Activated CD4-positive, alpha-beta T cell treated with anti-CD3 and anti-CD28 coated beads, Interleukin-2, amount 10 ng/mL, durations not matched to agents 7 days and 5 days (primary cell): ENCODE measurements at regions not wholly inside any gene's neighbourhood (a gene's known extent, or its start where the extent isn't known, plus 50 kb on each side); places are given as distances from the start of the nearest gene placed in this dataset.

Experiments used
- CTCF ChIA-PET: fragments of 350-600 bp; sonication (Branson Sonifier 250); formaldehyde crosslinking; loops from one replicate; lab custom pipeline; 2021; ENCODE audit warnings: antibody characterized with exemption; lab: Charles Lee
- POLR2A ChIA-PET: fragments of 350-600 bp; sonication (Branson Sonifier 250); formaldehyde crosslinking; loops from one replicate; lab custom pipeline; 2021; ENCODE audit warnings: antibody characterized with exemption; lab: Charles Lee
- DNase-seq: peaks from one replicate; pipeline ENCODE4 v3.0.0-alpha.2; 2020
- H3K27ac Mint-ChIP-seq: one replicate; pipeline ENCODE4 v1.8.0; 2021; ENCODE audit warnings: mild to moderate bottlenecking, moderate library complexity, mixed read lengths
- H3K27me3 Mint-ChIP-seq: one replicate; pipeline ENCODE4 v1.8.0; 2021; ENCODE audit warnings: mixed read lengths
- H3K36me3 Mint-ChIP-seq: one replicate; pipeline ENCODE4 v1.8.0; 2021; ENCODE audit warnings: low read depth, mixed read lengths
- H3K4me1 Mint-ChIP-seq: one replicate; pipeline ENCODE4 v1.8.0; 2021; ENCODE audit warnings: mixed read lengths
- H3K4me3 Mint-ChIP-seq: one replicate; pipeline ENCODE4 v1.8.0; 2021; ENCODE audit warnings: mild to moderate bottlenecking, moderate library complexity, mixed read lengths
- H3K9me3 Mint-ChIP-seq: one replicate; pipeline ENCODE4 v1.8.0; 2021; ENCODE audit warnings: mixed read lengths

DNA sequence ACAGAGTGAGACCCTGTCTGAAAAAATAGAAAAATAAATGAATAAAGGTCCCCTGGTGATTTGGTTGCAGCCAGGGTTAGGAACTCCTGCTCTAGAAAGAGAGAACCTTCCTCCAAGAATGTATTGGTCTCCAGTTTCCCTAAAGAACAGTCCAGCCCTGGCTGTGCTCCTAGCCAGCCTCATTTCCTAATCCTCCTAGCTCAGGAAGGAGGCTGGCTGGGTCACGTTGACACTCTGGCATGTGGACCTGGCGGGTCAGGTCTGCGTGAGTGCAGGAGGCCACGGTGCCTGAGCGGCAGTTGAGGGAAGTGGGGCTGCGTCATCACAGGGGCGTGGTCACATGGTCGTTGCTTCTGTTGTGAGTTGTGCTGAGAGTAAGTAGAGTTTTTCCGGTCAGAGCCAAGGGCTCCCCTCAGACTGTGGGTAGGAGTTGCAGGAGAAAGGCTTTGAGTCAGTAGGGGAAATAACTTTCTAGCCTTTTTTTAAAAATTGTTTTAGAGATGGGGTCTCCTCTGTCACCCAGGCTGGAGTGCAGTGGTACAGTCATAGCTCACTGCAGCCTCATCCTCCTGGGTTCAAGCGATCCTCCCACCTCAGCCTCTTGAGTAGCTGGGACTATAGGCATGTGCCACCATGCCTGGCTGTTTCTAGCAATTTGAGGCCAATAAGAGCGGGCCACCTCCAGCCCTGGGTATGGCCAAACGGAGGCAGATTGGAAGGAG is 194.0 kb upstream of the CIBAR2 start:
- H3K27ac Mint-ChIP-seq = peak overlapping the region; percentile 88
- DNase-seq = peak; percentile 89
- no peaks in the 10 kb centered on the region for H3K36me3 Mint-ChIP-seq
- H3K4me3 Mint-ChIP-seq = peak overlapping the region; percentile 9
- H3K4me1 Mint-ChIP-seq = peaks cover 64% of the 10 kb centered on the region
- ChIA-PET CTCF (interaction anchor here (0.8 to 2.5 kb wide), 4 partner anchors 10 to 275 kb away, joined by 3 to 10 read pairs (median 6); no protein-coding TSS in a partner anchor), POLR2A (no interaction called here)
- no peaks in the 10 kb centered on the region for H3K9me3 Mint-ChIP-seq
- no peaks in the 10 kb centered on the region for H3K27me3 Mint-ChIP-seq

DNA sequence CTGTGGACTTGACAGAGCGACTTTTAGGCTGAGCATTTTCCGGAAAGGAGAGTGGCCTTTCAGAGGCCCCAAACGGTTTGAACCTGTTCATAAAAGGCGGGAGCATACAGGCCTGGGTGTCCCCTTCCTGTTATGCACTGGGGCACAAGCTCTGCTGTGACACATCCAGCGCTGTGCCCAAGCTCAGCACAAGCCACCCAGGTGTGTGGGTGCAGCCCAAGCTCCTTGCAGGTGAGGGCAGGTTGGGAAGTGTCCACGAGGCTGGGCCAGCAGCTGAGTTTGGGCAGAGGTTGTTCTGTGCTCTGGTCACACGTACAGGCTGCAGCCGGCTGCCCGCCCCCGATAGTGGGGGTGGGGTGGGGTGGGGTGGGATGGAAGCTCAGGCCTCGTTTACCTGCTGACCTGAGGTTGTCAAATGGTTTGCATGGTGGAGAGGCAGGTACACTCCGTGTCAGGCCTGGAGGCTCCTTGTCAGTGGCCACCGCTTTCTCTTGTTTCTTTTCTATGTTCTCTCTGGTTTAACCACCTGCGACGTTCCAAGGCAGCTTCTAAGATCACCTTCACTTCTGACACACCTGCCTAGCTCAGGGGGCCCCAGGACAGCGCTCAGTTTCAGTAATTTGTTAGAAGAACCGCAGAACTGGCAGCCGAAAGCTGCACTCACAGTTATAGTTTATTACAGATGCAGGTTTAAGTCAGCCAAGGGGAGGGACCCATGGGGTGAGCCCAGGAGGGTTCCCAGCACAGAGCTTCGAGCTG is 194.7 kb upstream of the CIBAR2 start:
- ChIA-PET CTCF (interaction anchor here (0.8 to 2.5 kb wide), 6 partner anchors 10 to 302 kb away, joined by 3 to 10 read pairs (median 3); no protein-coding TSS in a partner anchor), POLR2A (no interaction called here)
- Mint-ChIP-seq H3K27ac (peak overlapping the region; percentile 88), H3K27me3 (no peaks in the 10 kb centered on the region), H3K4me3 (no peak overlapping the region), H3K36me3 (no peaks in the 10 kb centered on the region), H3K9me3 (no peaks in the 10 kb centered on the region), H3K4me1 (peaks cover 69% of the 10 kb centered on the region)
- no peak for DNase-seq

DNA sequence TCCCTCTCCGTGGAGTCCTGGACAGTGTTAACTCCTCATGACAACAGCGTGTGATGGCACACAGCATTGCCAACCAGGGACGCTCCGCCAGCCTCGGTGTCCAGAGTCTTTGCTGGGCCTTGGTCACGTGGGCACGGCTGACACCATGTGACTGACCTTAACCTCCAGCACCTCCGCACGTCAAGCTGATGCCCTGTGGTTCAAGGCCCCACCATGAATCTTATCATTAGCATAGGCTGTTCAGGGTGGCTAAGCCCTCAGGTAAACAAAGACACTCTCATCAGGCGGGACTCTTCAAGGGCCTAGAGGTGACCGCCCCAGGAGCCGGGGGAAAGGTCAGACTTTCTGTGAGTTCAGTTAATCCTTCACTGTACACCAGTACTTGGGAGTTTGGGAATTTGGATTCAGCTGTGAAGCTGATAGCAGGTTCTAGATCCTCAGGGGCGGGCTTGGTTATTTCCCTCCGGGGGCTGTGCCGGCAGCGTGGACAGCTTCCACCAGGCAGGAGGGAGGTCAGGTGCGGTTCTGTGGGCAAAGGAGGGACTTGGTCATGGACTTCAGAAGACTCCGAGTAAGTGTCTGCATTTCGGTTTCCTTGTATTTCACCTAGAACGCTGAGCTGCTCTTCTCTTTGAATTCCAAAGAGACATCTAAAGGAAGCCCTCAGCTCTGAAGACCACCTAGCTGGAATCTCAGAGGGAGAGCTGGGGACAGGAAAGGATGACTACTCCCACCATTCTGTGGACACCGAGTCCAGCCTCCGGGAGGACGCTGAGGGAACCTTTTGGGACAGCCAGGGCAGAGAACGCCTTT is 195.5 kb upstream of the CIBAR2 start:
- Mint-ChIP-seq H3K9me3 (no peaks in the 10 kb centered on the region), H3K27me3 (no peaks in the 10 kb centered on the region), H3K36me3 (no peaks in the 10 kb centered on the region), H3K4me1 (peaks cover 74% of the 10 kb centered on the region), H3K4me3 (no peak overlapping the region), H3K27ac (peak overlapping the region; percentile 80)
- ChIA-PET CTCF (interaction anchor here (0.6 to 2.5 kb wide), 7 partner anchors 10 to 352 kb away, joined by 3 to 8 read pairs (median 3); no protein-coding TSS in a partner anchor), POLR2A (no interaction called here)
- no peak for DNase-seq

DNA sequence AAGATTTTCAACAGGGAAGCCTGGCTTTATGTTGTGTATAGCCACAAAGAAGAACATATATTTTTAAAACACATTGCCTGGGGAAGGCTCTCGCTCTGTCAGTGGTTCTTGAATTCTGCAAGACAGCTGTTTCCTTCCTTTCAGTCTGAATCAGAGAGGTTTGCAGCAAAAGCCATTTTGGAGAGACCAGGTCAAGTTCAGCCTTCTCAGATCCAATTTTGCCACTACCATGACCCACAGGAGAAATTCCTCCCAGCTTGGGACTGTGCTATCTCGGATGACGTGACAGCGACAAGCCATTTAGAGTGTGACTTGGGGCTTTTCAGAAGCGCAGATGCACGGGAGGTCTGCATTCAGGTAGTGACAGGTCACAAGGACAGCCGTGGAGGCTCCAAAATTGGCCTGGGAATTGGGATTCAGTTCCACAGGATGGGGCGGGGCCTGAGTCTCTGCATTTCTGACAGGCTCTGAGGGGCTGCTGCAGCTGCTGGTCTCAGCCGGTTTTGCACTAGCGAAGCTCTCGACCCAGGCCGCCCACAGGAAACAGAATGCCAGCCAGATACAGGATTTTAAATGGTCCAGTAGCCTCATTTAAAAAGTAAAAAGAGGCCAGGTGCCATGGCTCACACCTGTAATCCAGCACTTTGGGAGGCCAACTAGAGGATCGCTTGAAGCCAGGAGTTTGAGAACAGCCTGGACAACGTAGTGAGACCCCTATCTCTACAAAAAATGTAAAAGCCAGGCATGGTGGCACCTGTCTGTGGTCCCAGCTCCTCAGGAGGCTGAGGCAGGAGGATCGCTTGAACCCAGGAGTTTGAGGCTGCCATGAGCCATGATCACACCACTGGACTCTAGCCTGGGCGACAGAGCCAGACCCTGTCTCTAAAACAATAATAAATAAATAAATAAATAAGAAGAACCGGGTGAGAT is 196.6 kb upstream of the CIBAR2 start:
- ChIA-PET CTCF (interaction anchor here (1.3 to 2.3 kb wide), 3 partner anchors 11 to 307 kb away, joined by 3 to 7 read pairs (median 5); no protein-coding TSS in a partner anchor), POLR2A (no interaction called here)
- Mint-ChIP-seq H3K4me1 (peaks cover 70% of the 10 kb centered on the region), H3K27me3 (no peaks in the 10 kb centered on the region), H3K36me3 (no peaks in the 10 kb centered on the region), H3K4me3 (peak overlapping the region; percentile 20), H3K27ac (peak overlapping the region; percentile 77), H3K9me3 (no peaks in the 10 kb centered on the region)
- no peak for DNase-seq

- Mint-ChIP-seq H3K27ac (peak overlapping the region; percentile 83), H3K4me1 (peaks cover 59% of the 10 kb centered on the region), H3K4me3 (peak overlapping the region; percentile 41), H3K27me3 (no peaks in the 10 kb centered on the region), H3K36me3 (no peaks in the 10 kb centered on the region), H3K9me3 (no peaks in the 10 kb centered on the region)
- peak; percentile 38 for DNase-seq
- POLR2A ChIA-PET = no interaction called here
- CTCF ChIA-PET = interaction anchor here (2.3 kb wide), 1 partner anchor 12 kb away, joined by 7 read pairs; no protein-coding TSS in a partner anchor
These were observed 197.7 kb upstream of the CIBAR2 start for GRCh38 chr16:85309656-85310587.

GRCh38 chr16:85310868-85311585 is 198.8 kb upstream of the CIBAR2 start:
- no peaks in the 10 kb centered on the region for H3K9me3 Mint-ChIP-seq
- ChIA-PET CTCF (interaction anchor here (0.5 to 1.3 kb wide), 2 partner anchors 19 to 48 kb away, joined by 3 read pairs; no protein-coding TSS in a partner anchor), POLR2A (no interaction called here)
- H3K4me1 Mint-ChIP-seq = peaks cover 50% of the 10 kb centered on the region
- no peaks in the 10 kb centered on the region for H3K27me3 Mint-ChIP-seq
- H3K27ac Mint-ChIP-seq = peak overlapping the region; percentile 80
- DNase-seq = peak; percentile 53
- H3K4me3 Mint-ChIP-seq = no peak overlapping the region
- no peaks in the 10 kb centered on the region for H3K36me3 Mint-ChIP-seq

DNA sequence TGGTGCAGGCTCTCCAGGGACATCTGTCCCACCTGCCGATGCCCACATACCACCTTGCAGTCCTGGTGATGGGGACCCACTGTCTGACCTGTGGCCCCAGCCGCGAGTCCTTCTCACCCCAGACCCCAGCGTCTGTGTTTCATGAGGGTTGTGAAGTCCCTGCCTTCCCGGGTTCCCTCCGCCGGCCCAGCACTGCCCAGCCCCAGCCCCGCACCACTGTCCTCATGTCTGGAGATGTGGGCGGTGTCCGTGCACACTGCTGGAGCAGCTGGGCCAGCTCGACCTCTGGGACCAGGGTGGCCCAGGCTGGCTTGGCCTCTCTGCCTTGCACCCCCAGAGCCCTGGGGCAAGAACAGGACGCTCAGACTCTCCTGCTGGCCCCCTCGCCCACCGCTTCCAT is 199.5 kb upstream of the CIBAR2 start:
- CTCF ChIA-PET = interaction anchor here (0.5 to 1.3 kb wide), 3 partner anchors 18 to 1041 kb away, joined by 3 read pairs; no protein-coding TSS in a partner anchor
- Mint-ChIP-seq H3K36me3 (no peaks in the 10 kb centered on the region), H3K4me1 (peaks cover 43% of the 10 kb centered on the region), H3K27me3 (no peaks in the 10 kb centered on the region), H3K9me3 (no peaks in the 10 kb centered on the region), H3K27ac (peak overlapping the region; percentile 62), H3K4me3 (no peak overlapping the region)
- DNase-seq = no peak
- POLR2A ChIA-PET = no interaction called here

DNA sequence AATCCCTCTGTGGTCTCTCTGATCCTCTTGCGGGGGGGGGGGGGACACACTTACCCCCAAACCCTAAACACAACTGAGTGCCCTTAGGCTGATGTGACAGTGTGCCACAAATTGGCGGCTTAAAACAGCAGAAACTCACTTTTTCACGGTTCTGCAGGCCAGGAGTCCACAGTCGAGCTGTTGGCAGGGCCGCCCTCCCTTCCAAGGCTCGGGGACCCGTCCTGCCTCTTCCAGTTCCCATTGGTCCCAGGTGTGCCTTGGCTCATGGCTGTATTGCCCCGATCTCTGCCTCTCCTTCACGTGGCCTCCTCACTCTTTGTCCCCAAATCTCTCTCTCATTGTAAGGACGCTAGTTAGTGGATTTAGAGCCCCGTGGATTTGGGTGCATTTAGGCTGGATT is 199.9 kb upstream of the CIBAR2 start:
- DNase-seq = no peak
- CTCF ChIA-PET = interaction anchor here (0.7 to 1.3 kb wide), 2 partner anchors 18 to 1041 kb away, joined by 3 read pairs; no protein-coding TSS in a partner anchor
- H3K36me3 Mint-ChIP-seq = no peaks in the 10 kb centered on the region
- peak overlapping the region; percentile 58 for H3K27ac Mint-ChIP-seq
- H3K9me3 Mint-ChIP-seq = no peaks in the 10 kb centered on the region
- H3K4me3 Mint-ChIP-seq = no peak overlapping the region
- POLR2A ChIA-PET = no interaction called here
- peaks cover 41% of the 10 kb centered on the region for H3K4me1 Mint-ChIP-seq
- H3K27me3 Mint-ChIP-seq = no peaks in the 10 kb centered on the region

DNA sequence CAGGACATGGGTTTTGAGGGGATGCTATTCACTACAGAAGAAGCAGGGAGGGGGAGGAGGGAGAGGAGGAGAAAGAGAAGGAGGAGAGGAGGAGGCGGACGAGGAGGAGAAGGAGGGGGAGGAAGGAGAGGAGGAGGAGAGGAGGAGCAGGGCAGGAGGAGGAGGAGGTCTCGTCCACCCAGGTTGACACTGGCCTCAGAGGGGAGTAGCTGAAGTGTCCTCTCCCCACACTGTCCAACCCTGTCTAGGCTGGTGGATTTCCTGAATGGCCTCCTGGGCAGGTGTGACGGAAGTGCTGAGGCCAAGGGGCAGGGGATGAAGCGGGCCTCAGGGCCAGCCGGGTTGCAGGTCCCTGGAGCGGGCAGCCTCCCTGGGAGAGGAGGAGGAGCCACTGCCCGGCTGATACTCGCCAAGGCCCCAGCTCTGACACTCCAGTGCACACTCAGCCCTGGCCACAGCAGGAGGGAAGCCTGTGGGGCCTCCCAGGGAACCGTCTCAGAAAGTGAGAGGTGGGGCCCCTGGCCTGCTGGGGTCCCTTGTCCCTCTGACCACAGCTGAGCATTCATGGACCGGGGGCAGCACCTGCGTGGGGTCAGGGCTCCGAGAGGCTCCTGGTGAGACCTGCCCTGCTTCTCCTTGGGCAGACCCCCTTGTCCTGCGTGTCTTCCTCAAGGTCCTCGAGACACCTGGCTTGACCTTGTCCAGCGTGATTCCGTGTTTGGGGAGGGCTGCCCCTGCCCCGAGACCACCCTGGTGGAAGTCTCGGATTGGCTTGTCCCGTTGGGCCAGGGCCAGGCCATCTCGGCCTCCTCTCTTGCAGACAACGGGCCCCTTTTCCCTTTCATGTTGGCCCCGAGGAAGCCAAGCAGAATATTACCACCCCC is 200.6 kb upstream of the CIBAR2 start:
- Mint-ChIP-seq H3K27me3 (no peaks in the 10 kb centered on the region), H3K36me3 (no peaks in the 10 kb centered on the region), H3K27ac (peak overlapping the region; percentile 58), H3K9me3 (no peaks in the 10 kb centered on the region), H3K4me3 (no peak overlapping the region), H3K4me1 (peaks cover 35% of the 10 kb centered on the region)
- no peak for DNase-seq
- POLR2A ChIA-PET = no interaction called here
- CTCF ChIA-PET = interaction anchor here (2.1 kb wide), 1 partner anchor 10 kb away, joined by 9 read pairs; no protein-coding TSS in a partner anchor
